Upper lobe of left lung (tissue), 4 donors: ENCODE measurements at regions not wholly inside any gene's neighbourhood (a gene's known extent, or its start where the extent isn't known, plus 50 kb on each side); places are given as distances from the start of the nearest gene placed in this dataset.

Source experiments
- CTCF ChIP-seq, 6 experiments: fragments of 450-650 bp in 4 of 6; fragments of 200-600 bp in 2 of 6; sonication (generic) in 2 of 6; IDR thresholded peaks; one replicate each; pipeline ENCODE4 v1.5.1; 2016 to 2019; ENCODE audit warnings: antibody characterized with exemption in 6 of 6
- EP300 ChIP-seq, 4 donors: sonication (generic); formaldehyde crosslinking; IDR thresholded peaks; one replicate each; pipeline ENCODE4 v1.5.1; 2017; ENCODE audit warnings: antibody characterized with exemption in 4 of 4, control low read depth in 2 of 4
- POLR2A ChIP-seq, 4 donors: fragments of 450-650 bp; IDR thresholded peaks; one replicate each; pipeline ENCODE4 v1.5.1; 2016 to 2017; ENCODE audit warnings: antibody characterized with exemption in 4 of 4, mild to moderate bottlenecking in 2 of 4
- POLR2AphosphoS5 ChIP-seq, 2 donors: sonication (generic); formaldehyde crosslinking; IDR thresholded peaks; one replicate each; pipeline ENCODE4 v1.5.1; 2017; ENCODE audit warnings: antibody characterized with exemption in 2 of 2

DNA sequence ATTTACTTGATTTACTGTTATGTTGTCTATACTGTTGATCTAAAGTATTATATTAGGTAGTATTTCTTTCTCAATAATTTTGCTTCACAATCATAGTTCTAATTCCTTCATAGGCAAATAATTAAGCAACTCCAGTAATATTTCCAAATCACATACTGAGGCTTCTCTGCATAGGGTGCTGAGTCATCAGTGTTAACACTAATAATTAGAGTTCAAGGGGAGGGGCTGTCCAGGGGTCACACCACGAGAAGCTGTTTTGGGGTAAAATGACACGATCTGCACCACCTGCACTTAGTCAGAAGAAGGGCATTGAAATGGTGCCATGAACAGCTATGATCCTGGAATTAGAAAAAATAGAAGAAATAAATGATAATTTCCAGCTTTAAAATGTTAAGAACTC, 1230.9 kb upstream of the SLC10A2 start:
- TF ChIP-seq CTCF (IDR thresholded peaks at IDR 0.05) (no peak), EP300 (IDR thresholded peaks at IDR 0.05) (no peak), POLR2A (IDR thresholded peaks at IDR 0.05) (no peak), POLR2AphosphoS5 (IDR thresholded peaks at IDR 0.05) (no peak)
